ENCODE measurements at regions not wholly inside any gene's neighbourhood (a gene's known extent, or its start where the extent isn't known, plus 50 kb on each side); places are given as distances from the start of the nearest gene placed in this dataset.

DNA sequence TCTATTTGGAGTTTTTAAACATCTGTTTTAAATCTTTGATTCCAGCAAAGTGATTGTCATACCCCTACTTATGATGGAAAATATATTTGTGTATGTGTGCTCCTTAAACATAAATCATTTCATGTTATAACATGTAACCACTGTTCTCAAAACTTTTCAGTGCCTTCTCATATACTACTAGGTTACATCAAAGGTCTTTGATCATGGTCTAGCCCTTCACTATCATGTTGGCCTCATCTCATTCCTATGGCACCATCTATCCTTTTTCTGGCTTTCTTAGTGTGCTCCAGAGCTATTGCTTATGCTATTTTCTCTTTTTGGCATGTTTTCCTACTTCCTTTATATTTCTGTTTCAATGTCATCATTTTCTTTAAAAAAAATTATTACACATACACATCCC, 367.9 kb upstream of the SLC39A10 start:
- TF ChIP-seq EP300 (IDR thresholded peaks at IDR 0.05; ENCODE audit: borderline replicate concordance) (no peak), TCF12 (IDR thresholded peaks at IDR 0.05; ENCODE audit: low read depth) (no peak), EGR1 (IDR thresholded peaks at IDR 0.05) (no peak), FOXM1 (IDR thresholded peaks at IDR 0.05; ENCODE audit: borderline replicate concordance, low read depth) (no peak), CREB1 (IDR thresholded peaks at IDR 0.05; ENCODE audit: low read depth) (no peak), TAF1 (IDR thresholded peaks at IDR 0.05; ENCODE audit: low read depth) (no peak), RAD21 (IDR thresholded peaks at IDR 0.05; ENCODE audit: low read depth) (no peak), NFIC (IDR thresholded peaks at IDR 0.05) (no peak), YY1 (IDR thresholded peaks at IDR 0.05; ENCODE audit: low read depth) (no peak), CEBPB (IDR thresholded peaks at IDR 0.05) (no peak), ZBTB7A (IDR thresholded peaks at IDR 0.05; ENCODE audit: low read depth) (no peak), TEAD4 (IDR thresholded peaks at IDR 0.05) (no peak)
- TF ChIP-seq, protein P1, sequence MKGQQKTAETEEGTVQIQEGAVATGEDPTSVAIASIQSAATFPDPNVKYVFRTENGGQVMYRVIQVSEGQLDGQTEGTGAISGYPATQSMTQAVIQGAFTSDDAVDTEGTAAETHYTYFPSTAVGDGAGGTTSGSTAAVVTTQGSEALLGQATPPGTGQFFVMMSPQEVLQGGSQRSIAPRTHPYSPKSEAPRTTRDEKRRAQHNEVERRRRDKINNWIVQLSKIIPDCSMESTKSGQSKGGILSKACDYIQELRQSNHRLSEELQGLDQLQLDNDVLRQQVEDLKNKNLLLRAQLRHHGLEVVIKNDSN (IDR thresholded peaks at IDR 0.05), result no peak
- TF ChIP-seq, protein P2, sequence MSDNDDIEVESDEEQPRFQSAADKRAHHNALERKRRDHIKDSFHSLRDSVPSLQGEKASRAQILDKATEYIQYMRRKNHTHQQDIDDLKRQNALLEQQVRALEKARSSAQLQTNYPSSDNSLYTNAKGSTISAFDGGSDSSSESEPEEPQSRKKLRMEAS (IDR thresholded peaks at IDR 0.05), result no peak
- TF ChIP-seq, protein P3, sequence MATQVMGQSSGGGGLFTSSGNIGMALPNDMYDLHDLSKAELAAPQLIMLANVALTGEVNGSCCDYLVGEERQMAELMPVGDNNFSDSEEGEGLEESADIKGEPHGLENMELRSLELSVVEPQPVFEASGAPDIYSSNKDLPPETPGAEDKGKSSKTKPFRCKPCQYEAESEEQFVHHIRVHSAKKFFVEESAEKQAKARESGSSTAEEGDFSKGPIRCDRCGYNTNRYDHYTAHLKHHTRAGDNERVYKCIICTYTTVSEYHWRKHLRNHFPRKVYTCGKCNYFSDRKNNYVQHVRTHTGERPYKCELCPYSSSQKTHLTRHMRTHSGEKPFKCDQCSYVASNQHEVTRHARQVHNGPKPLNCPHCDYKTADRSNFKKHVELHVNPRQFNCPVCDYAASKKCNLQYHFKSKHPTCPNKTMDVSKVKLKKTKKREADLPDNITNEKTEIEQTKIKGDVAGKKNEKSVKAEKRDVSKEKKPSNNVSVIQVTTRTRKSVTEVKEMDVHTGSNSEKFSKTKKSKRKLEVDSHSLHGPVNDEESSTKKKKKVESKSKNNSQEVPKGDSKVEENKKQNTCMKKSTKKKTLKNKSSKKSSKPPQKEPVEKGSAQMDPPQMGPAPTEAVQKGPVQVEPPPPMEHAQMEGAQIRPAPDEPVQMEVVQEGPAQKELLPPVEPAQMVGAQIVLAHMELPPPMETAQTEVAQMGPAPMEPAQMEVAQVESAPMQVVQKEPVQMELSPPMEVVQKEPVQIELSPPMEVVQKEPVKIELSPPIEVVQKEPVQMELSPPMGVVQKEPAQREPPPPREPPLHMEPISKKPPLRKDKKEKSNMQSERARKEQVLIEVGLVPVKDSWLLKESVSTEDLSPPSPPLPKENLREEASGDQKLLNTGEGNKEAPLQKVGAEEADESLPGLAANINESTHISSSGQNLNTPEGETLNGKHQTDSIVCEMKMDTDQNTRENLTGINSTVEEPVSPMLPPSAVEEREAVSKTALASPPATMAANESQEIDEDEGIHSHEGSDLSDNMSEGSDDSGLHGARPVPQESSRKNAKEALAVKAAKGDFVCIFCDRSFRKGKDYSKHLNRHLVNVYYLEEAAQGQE (IDR thresholded peaks at IDR 0.05; ENCODE audit: low read depth), result no peak

DNA sequence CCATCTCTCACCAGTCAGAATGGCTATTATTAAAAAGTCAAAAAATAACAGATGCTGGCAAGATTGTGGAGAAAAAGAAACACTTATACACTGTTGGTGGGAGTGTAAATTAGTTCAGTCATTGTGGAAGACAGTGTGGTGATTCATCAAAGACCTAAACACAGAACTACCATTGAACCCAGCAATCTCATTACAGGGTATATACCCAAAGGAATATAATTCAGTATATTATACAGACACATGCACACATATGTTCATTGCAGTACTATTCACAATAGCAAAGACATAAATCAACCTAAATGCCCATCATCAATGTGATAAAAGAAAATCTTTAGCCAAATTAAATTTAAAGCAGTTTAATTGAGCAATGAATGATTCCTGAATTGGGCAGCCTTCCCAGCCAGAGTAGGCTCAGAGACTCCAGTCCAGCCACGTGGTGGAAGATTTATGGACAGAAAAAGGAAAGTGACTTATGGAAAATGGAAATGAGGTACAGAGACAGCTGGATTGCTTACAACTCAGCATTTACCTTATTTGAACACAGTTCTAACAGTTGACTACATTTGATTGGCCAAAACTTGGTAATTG, 377.1 kb upstream of the SLC39A10 start:
- TF ChIP-seq ZBTB7A (IDR thresholded peaks at IDR 0.05; ENCODE audit: low read depth) (no peak), CREB1 (IDR thresholded peaks at IDR 0.05; ENCODE audit: low read depth) (no peak), YY1 (IDR thresholded peaks at IDR 0.05; ENCODE audit: low read depth) (no peak), CEBPB (IDR thresholded peaks at IDR 0.05) (no peak), TEAD4 (IDR thresholded peaks at IDR 0.05) (no peak)

DNA sequence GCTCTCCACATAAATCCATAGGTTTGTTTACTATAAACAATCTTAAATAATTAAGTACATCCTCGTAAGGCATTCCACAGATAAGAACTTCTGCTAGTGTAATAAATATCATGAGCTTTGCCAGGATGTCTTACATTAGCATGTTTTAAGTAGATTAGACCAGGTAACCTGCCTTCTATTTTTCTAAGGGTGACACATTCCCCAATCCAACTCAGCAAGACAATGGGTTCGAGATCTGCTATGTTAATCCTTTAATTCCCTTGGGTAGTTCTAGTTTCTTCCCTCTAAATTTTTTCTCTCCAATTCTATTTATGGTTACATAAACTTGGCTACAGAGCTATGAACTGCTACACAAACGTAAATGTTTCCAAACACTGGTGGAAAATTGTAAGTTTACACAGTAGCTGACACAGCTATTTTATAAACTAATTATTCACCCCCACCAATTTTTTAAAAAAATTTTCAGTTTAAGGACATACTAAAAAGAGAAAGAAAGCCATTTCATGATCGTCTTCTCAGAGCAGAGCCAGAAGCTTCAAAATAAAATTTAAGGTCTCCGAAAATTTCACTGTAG, 386.5 kb upstream of the SLC39A10 start:
- TF ChIP-seq FOXM1 (IDR thresholded peaks at IDR 0.05; ENCODE audit: borderline replicate concordance, low read depth), result no peak
- TF ChIP-seq RAD21 (IDR thresholded peaks at IDR 0.05; ENCODE audit: low read depth), result no peak
- TF ChIP-seq ZBTB7A (IDR thresholded peaks at IDR 0.05; ENCODE audit: low read depth), result no peak
- no peak for TF ChIP-seq CREB1 (IDR thresholded peaks at IDR 0.05; ENCODE audit: low read depth)
- TF ChIP-seq CEBPB (IDR thresholded peaks at IDR 0.05), result no peak
- no peak for TF ChIP-seq TEAD4 (IDR thresholded peaks at IDR 0.05)
- TF ChIP-seq, protein P3 (IDR thresholded peaks at IDR 0.05; ENCODE audit: low read depth), result no peak
- TF ChIP-seq EGR1 (IDR thresholded peaks at IDR 0.05), result no peak
- no peak for TF ChIP-seq EP300 (IDR thresholded peaks at IDR 0.05; ENCODE audit: borderline replicate concordance)

DNA sequence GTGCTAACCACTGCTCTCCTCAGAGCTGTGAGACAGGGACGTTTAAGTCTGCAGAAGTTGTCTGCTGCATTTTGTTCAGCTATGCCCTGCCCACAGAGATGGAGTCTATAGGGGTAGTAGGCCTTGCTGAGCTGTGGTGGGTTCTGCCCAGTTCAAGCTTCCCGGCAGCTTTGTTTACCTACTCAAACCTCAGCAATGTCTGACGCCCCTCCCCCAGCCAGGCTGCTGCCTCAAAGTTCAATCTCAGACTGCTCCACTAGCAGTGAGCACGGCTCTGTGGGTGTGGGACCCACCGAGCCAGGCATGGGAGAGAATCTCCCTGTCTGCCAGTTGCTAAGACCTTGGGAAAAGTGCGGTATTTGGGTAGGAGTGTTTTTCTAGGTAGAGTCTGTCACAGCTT, 387.8 kb upstream of the SLC39A10 start:
- TF ChIP-seq FOXM1 (IDR thresholded peaks at IDR 0.05; ENCODE audit: borderline replicate concordance, low read depth) (no peak), TEAD4 (IDR thresholded peaks at IDR 0.05) (no peak), YY1 (IDR thresholded peaks at IDR 0.05; ENCODE audit: low read depth) (no peak), NFIC (IDR thresholded peaks at IDR 0.05) (no peak), TCF12 (IDR thresholded peaks at IDR 0.05; ENCODE audit: low read depth) (no peak), EP300 (IDR thresholded peaks at IDR 0.05; ENCODE audit: borderline replicate concordance) (no peak), RAD21 (IDR thresholded peaks at IDR 0.05; ENCODE audit: low read depth) (no peak), CREB1 (IDR thresholded peaks at IDR 0.05; ENCODE audit: low read depth) (no peak), EGR1 (IDR thresholded peaks at IDR 0.05) (no peak), CEBPB (IDR thresholded peaks at IDR 0.05) (no peak), TAF1 (IDR thresholded peaks at IDR 0.05; ENCODE audit: low read depth) (no peak)
- TF ChIP-seq, protein P2 (IDR thresholded peaks at IDR 0.05), result no peak
- TF ChIP-seq, protein P3 (IDR thresholded peaks at IDR 0.05; ENCODE audit: low read depth), result no peak
- TF ChIP-seq, protein P1 (IDR thresholded peaks at IDR 0.05), result no peak
